T1000 (cell line): ENCODE measurements at regions not wholly inside any gene's neighbourhood (a gene's known extent, or its start where the extent isn't known, plus 50 kb on each side); places are given as distances from the start of the nearest gene placed in this dataset.
"Not testable (repeated sequence)": the region's sequence is repeated elsewhere in the genome, so short reads cannot be mapped to it uniquely, and the experiment has no call there.

ENCODE experiments used
- DNase-seq: peaks from one replicate; lab custom pipeline; 2025; ENCODE audit warnings: mixed read lengths; lab: John Stamatoyannopoulos, UW

GRCh38 chr3:30439451-30440053, 166.8 kb upstream of the TGFBR2 start:
- DNase-seq: no peak

DNA sequence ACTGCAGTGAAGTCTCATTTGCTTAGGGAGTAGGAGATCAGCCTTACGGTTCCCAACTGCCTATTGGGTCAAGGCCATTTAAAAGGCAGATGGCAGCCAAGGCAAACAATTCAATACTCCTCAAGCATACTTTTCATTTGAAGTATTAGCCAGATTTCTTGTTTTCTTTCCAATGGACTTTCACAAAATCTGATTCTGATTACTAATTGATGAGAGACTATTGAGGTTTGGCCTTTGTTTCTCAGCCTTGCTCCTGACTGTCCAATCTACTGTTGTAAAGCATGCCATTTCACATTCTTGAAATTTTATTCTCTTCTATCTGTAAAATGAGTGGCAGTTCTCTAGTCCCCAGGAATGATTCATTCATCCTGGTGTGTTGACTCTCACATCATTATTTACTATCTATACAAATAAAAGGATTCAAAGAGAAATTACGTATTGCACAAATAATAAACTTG, 166.2 kb upstream of the TGFBR2 start:
- no peak for DNase-seq

DNA sequence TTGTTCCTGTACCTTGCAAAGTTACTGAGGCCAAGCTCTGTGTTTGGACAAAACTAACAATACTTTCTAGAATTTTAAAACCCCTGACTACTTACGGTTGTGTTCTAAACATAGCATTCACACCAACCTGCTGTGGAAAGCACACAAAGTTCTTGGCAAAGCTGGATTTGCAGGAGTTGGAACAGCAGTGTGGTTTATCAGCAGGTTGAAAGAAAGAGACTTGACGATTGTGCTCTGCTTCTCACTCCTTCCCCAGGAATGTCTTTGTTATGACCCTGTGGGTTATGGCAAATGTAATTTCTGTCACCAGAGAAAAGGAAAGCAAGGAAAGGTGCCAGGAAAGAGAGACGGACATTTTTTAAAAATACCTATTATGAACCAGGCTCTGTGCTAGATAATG, 165.5 kb upstream of the TGFBR2 start:
- no peak for DNase-seq

GRCh38 chr3:30443756-30444673, 162.4 kb upstream of the TGFBR2 start:
- no peak for DNase-seq

DNA sequence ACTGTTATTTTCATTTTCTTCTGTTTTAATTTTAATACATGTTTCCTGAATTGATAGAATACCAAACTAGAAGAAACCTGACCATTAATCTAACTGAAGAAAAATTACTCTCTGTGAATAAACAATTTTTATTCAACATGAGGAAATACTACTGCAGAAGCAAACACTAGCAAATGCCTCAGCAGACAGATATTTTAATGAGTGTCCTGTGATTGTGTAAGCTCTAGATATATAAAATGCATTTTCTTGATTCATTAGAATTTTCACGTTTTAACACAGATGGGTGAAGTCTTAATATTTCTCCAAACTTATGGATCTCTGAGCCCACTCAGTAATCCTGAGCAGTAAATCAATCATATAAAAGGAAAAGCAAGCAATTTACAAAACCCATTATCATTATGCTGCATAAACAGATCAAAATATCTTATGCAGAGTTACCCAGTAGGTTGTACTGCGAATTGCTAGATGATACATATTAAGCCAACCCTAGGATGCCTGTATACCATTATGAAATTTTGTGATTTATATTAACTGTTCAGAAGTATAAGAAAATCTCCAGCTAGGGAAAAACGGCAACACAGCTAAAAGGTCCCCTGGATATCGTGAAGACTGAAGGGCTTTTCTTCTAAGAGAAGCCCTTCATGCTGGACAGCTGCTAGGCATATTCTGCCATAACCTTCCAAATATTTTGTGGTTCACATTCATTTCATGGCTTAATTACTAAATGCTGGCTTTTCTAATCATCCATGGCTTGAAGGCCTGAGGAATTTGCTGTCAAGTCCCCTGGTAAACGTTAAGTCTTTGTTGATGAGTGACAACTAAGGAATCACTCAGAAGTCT, 157.7 kb upstream of the TGFBR2 start:
- DNase-seq: no peak

- DNase-seq: no peak
These were observed 157.1 kb upstream of the TGFBR2 start for GRCh38 chr3:30449290-30449632.

- no peak for DNase-seq
These were observed 154.0 kb upstream of the TGFBR2 start for GRCh38 chr3:30452446-30452845.

DNA sequence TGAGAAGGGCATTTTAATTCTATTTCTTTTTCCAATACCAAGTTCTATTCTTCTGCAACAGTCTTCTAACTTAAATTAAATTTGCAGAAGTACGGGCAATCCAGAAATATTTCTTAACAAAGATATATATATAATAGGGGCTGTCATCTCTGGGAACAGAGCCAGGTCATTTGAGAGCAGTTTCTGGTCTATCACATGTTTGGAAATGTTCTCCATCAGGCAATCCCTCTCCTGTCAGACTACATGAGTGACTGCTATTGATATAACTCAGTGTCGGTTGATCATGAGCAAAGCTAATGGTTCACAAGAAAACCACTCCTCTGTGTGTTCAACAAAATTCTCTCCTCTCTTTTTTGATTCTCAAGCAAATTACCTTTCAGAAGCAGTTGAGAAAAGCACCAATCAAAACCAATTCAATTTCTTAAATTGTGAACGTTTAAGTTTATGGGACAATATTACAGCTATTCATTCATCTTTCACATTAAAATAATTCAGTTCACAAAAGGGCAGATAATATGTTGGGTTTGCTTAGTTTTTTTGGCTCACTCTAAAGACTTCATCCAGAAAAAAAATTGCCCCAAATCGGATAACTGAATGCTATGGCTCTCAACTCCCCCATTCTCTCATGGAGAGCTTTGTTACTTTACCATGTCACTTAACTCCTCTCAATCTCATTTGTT, 152.9 kb upstream of the TGFBR2 start:
- no peak for DNase-seq

DNA sequence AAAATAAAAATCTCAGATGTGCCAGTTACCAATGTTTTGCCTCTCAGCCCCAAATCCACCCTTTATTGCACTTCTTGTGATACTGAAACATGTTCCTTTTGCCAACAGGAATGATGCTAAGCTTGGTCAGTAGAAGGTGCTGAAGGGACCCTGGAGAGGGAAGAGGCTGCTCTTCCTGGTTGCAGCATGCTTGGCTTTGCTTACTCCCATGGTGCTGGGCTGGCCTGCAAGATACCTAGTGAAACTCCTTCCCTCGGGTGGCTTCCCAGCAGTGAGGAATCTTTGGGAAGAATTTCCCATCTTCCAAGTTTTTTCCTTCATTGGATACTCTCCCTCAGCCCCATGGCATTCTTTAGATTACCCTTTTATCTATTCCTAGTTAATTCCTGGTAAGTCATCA, 151.8 kb upstream of the TGFBR2 start:
- no peak for DNase-seq

GRCh38 chr3:30455112-30455511, 151.3 kb upstream of the TGFBR2 start:
- DNase-seq: not testable (repeated sequence)

GRCh38 chr3:30455840-30456239, 150.6 kb upstream of the TGFBR2 start:
- no peak for DNase-seq

GRCh38 chr3:30456264-30456663, 150.1 kb upstream of the TGFBR2 start:
- no peak for DNase-seq

DNA sequence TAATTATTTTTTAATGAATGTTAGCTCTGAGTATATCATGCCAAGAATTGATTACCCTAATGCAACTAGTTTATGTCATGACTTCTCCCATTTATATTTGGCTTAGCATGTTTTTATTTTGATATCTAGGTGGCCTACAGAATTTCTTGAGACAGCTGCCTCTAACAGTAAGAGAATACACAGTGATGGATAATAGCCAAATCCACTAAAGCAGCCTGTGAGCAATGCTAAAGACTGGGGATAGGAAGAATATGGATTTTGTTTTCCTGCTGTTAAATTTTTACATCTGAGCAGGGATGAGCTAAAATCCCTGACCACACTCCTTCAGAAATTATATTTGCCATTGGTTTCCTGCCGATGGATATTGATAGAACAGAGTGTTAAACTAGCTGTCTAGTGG, 149.3 kb upstream of the TGFBR2 start:
- no peak for DNase-seq

DNA sequence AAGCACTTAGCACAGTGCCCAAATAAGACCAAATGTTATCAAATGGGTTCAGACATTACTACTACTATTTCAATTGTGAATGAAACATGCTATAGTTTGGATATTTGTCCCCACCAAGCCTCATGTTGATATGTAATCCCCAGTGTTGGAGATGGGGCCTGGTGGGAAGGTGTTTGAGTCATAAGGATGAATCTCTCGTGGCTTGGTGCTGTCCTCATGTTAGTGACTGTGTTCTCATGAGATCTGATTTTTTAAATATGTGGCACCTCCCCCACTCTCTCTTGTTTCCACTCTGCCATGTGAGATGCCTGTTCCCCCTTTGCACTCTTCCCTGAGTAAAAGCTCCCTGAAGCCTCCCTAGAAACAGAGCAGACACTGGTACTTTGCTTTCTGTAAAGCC, 148.7 kb upstream of the TGFBR2 start:
- no peak for DNase-seq

DNA sequence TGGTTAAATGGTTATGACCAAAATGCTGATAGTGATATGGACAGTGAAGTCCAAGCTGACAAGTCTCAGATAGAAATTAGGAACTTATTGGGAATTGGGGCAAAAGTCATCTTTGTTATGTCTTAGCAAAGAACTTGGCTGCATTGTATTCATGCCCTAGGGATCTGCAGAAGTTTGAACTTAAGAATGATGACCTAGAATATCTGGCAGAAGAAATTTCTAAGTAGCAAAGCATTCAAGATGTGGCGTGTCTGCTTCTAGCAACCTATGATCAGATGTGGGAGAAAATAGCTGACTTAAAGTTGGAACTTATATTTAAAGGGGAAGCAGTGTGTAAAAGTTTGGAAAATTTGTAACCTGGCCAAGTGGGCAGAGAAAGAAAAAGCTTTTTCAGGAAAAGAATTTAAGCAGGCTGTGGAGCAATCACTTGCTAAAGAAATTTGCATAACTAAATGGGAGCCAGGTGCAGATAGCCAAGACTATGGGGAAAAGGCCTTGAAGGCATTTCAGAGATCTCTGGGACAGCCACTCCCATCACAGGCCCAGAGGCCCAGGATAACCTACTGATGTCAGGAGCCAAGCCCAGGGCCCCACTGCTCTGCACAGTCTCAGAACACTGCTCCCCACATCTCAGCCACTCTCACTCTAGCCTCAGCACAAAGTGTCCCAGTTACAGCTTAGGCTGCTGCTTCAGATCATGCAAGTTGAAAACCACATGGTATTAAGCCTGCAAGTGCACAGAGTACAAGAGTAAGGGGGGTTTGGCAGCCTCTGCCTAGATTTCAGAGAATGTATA, 147.8 kb upstream of the TGFBR2 start:
- DNase-seq: no peak

DNA sequence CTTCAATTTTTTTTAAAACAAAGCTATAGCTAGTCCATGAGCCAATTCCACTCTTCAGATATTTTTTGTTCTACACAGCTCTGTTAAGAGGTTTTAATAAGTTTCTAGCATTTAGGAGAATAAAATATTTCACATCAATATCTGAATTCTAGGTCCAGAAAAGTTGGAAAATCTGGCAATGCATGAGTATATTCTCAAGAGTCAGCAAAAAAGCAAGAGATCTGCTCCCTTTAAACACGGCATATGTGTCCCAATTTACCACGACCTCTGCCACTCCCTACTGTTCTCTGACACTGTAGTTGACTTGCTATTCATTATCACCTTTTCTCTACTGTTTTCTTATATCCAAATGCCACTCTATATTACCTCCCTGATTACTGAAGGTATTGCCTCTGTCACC, 145.1 kb upstream of the TGFBR2 start:
- DNase-seq: no peak

GRCh38 chr3:30462721-30463470, 143.5 kb upstream of the TGFBR2 start:
- no peak for DNase-seq

- DNase-seq: no peak
These were observed 142.0 kb upstream of the TGFBR2 start for GRCh38 chr3:30464381-30464780.

DNA sequence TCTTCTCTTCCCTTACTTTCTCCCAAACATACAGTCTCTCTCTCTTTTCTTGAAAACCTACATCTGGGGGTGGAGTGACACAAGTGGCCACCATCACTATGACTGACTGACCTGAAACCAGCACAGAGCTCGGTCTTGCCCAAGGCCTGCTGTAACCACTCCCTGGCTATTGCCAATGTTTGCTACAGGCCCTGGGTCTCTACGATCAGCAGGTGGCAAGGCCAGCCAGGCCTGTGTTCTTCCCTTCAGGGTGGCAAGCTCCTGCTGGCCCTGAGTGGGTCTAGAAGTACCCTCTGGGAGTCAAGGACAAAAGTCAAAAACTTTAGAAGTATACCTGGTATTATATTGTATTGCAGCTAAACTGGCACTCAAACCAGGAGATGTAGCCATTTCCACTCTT, 140.9 kb upstream of the TGFBR2 start:
- DNase-seq: no peak

GRCh38 chr3:30467596-30468238, 138.7 kb upstream of the TGFBR2 start:
- no peak for DNase-seq
